Body of pancreas (tissue), 4 donors: ENCODE measurements at regions not wholly inside any gene's neighbourhood (a gene's known extent, or its start where the extent isn't known, plus 50 kb on each side); places are given as distances from the start of the nearest gene placed in this dataset.

ENCODE experiments used
- POLR2A ChIP-seq, 3 donors: fragments of 450-650 bp; IDR thresholded peaks; one replicate each; pipeline ENCODE4 v1.6.1; 2016; ENCODE audit warnings: antibody characterized with exemption in 3 of 3, mild to moderate bottlenecking in 2 of 3
- TF ChIP-seq, protein P1 (sequence below), 7 experiments: fragments of 450-650 bp in 4 of 7; fragments of 200-600 bp in 3 of 7; sonication (generic) in 3 of 7; IDR thresholded peaks; one replicate each; pipeline ENCODE4 v1.5.1; 2016 to 2019; ENCODE audit warnings: antibody characterized with exemption in 7 of 7

DNA sequence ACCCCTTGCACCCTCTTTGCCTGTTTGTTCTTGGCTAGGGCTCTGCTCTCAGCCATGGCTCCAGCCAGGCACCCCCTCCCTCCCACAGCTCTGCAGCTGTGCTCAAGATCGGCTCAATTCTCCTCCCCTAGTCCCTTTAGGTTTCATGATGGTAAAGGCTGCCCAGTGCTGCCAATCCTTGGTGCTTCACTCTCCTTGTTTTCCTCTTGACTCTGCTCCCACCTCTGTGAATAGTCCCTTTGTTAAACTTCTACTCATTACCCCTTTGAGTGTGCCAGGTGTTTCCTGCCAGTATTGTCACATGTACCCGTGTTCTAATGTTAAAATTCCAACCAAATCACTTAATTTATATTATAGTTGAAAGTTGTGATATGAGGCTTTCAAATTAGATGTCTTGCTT, 101.0 kb upstream of the CERS6 start:
- TF ChIP-seq, protein P1, sequence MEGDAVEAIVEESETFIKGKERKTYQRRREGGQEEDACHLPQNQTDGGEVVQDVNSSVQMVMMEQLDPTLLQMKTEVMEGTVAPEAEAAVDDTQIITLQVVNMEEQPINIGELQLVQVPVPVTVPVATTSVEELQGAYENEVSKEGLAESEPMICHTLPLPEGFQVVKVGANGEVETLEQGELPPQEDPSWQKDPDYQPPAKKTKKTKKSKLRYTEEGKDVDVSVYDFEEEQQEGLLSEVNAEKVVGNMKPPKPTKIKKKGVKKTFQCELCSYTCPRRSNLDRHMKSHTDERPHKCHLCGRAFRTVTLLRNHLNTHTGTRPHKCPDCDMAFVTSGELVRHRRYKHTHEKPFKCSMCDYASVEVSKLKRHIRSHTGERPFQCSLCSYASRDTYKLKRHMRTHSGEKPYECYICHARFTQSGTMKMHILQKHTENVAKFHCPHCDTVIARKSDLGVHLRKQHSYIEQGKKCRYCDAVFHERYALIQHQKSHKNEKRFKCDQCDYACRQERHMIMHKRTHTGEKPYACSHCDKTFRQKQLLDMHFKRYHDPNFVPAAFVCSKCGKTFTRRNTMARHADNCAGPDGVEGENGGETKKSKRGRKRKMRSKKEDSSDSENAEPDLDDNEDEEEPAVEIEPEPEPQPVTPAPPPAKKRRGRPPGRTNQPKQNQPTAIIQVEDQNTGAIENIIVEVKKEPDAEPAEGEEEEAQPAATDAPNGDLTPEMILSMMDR (IDR thresholded peaks at IDR 0.05), result no peak
- TF ChIP-seq POLR2A (IDR thresholded peaks at IDR 0.05), result no peak
